Aorta (tissue), 5 donors: ENCODE measurements at regions not wholly inside any gene's neighbourhood (a gene's known extent, or its start where the extent isn't known, plus 50 kb on each side); places are given as distances from the start of the nearest gene placed in this dataset.

Source experiments
- ATAC-seq: fragments of 200-7000 bp; cut with Tn5 transposase; one replicate; pipeline ENCODE4 v1.9.1; 2022; ENCODE audit warnings: moderate library complexity; ENCODE audit not compliant: low FRiP score
- DNase-seq, 2 donors: peaks; one replicate each; pipeline ENCODE4 v3.0.0-alpha.2; 2020
- H3K27ac ChIP-seq, 2 donors: one replicate each; pipeline ENCODE4 v1.5.1; 2013; ENCODE audit warnings: low read length in 2 of 2, mild to moderate bottlenecking in 2 of 2, moderate library complexity in 2 of 2, control low read depth in 1 of 2, inconsistent platforms in 1 of 2, low read depth in 1 of 2
- H3K27me3 ChIP-seq, 2 donors: one replicate each; pipeline ENCODE4 v1.6.1; 2013; ENCODE audit warnings: control low read depth in 1 of 2, low read length in 1 of 2, mild to moderate bottlenecking in 1 of 2, moderate library complexity in 1 of 2; ENCODE audit not compliant: insufficient read depth in 2 of 2, control insufficient read depth in 1 of 2
- H3K36me3 ChIP-seq, 2 donors: one replicate each; pipeline ENCODE4 v1.6.1; 2013; ENCODE audit warnings: control low read depth in 1 of 2, low read length in 1 of 2, mild to moderate bottlenecking in 1 of 2; ENCODE audit not compliant: insufficient read depth in 2 of 2, control insufficient read depth in 1 of 2
- H3K4me1 ChIP-seq, 2 donors: one replicate each; pipeline ENCODE4 v1.6.1; 2013; ENCODE audit warnings: low read length in 2 of 2, control low read depth in 1 of 2, mild to moderate bottlenecking in 1 of 2, moderate library complexity in 1 of 2; ENCODE audit not compliant: insufficient read depth in 2 of 2, control insufficient read depth in 1 of 2
- H3K4me3 ChIP-seq, 2 donors: one replicate each; pipeline ENCODE4 v1.5.1; 2013; ENCODE audit warnings: low read length in 2 of 2, control low read depth in 1 of 2, mild to moderate bottlenecking in 1 of 2
- H3K9me3 ChIP-seq: one replicate; pipeline ENCODE4 v1.6.1; 2013; ENCODE audit warnings: mild to moderate bottlenecking, low read length; ENCODE audit not compliant: control insufficient read depth
- WGBS, 2 donors: extraction: QIAGEN DNeasy Blood & Tissue Kit; methylation state at CpG; one replicate each; pipeline ENCODE4 v1.1.7; 2013; 5-methylcytosine and 5-hydroxymethylcytosine counted together
- intact Hi-C, 2 donors: fragments of 100-400 bp; cut with DNase I; formaldehyde crosslinking; loops; one replicate each; pipeline versions ENCODE4 v1.14.2 to v1.15.0; 2022
- donor health status: healthy with polysubstance abuse.
- donor health status: Bipolar disorder and iron deficiency.
- donor health status: DM: no; HTN: no; CAD: no.
- donor health status: DM: no; HTN: no; CAD: no.
- donor health status: DM: yes; HTN: yes; CAD: no.

- ATAC-seq (no peak), DNase-seq (no peak)
- H3K4me1 ChIP-seq, result no peaks in the 10 kb centered on the region
- 97 to 98% methylated on average over 2 of the region's 2 CpGs for WGBS, 2 donors
- no peak overlapping the region for H3K4me3 ChIP-seq
- no peaks in the 10 kb centered on the region for H3K36me3 ChIP-seq
- H3K9me3 ChIP-seq, result no peaks in the 10 kb centered on the region
- intact Hi-C loops, result no loop called here
- H3K27me3 ChIP-seq, result no peaks in the 10 kb centered on the region
- no peak overlapping the region for H3K27ac ChIP-seq
Observed at GRCh38 chr2:134148172-134148571, 105.7 kb upstream of the MGAT5 start.

- H3K27me3 ChIP-seq, result no peaks in the 10 kb centered on the region
- no peaks in the 10 kb centered on the region for H3K36me3 ChIP-seq
- ATAC-seq (no peak), DNase-seq (no peak)
- no peak overlapping the region for H3K4me3 ChIP-seq
- WGBS, 2 donors, result 94 to 98% methylated on average over 6 of the region's 6 CpGs
- H3K9me3 ChIP-seq, result no peaks in the 10 kb centered on the region
- H3K4me1 ChIP-seq, result no peaks in the 10 kb centered on the region
- no peak overlapping the region for H3K27ac ChIP-seq
- intact Hi-C loops, result no loop called here
Observed at GRCh38 chr2:134148843-134149472, 104.9 kb upstream of the MGAT5 start.

GRCh38 chr2:134149904-134150303 lies 104.0 kb upstream of the MGAT5 start:
- no peak overlapping the region for H3K27ac ChIP-seq
- no peaks in the 10 kb centered on the region for H3K36me3 ChIP-seq
- no peak for DNase-seq
- 57 to 90% methylated on average over 1 of the region's 1 CpG for WGBS, 2 donors
- no peaks in the 10 kb centered on the region for H3K4me1 ChIP-seq
- H3K9me3 ChIP-seq, result no peaks in the 10 kb centered on the region
- intact Hi-C loops, result no loop called here
- no peak overlapping the region for H3K4me3 ChIP-seq
- ATAC-seq, result no peak
- no peaks in the 10 kb centered on the region for H3K27me3 ChIP-seq

- Histone ChIP-seq H3K4me1 (no peaks in the 10 kb centered on the region), H3K9me3 (no peaks in the 10 kb centered on the region), H3K4me3 (no peak overlapping the region), H3K27ac (no peak overlapping the region), H3K36me3 (no peaks in the 10 kb centered on the region), H3K27me3 (no peaks in the 10 kb centered on the region)
- no peak for ATAC-seq
- intact Hi-C loops, result no loop called here
- WGBS, 2 donors, result 95 to 100% methylated on average over 3 of the region's 3 CpGs
- DNase-seq, result no peak
Observed at GRCh38 chr2:134150760-134151159, 103.1 kb upstream of the MGAT5 start.

- ATAC-seq (no peak), DNase-seq (no peak)
- Histone ChIP-seq H3K36me3 (no peaks in the 10 kb centered on the region), H3K27me3 (no peaks in the 10 kb centered on the region), H3K27ac (no peak overlapping the region), H3K4me1 (no peaks in the 10 kb centered on the region), H3K4me3 (no peak overlapping the region), H3K9me3 (no peaks in the 10 kb centered on the region)
- intact Hi-C loops, result no loop called here
- WGBS, 2 donors, result 96 to 97% methylated on average over 22 to 23 of the region's 23 CpGs
Observed at GRCh38 chr2:134152045-134153010, 101.5 kb upstream of the MGAT5 start.

GRCh38 chr2:134153294-134153880 lies 100.5 kb upstream of the MGAT5 start:
- no peak for ATAC-seq
- H3K27me3 ChIP-seq, result no peaks in the 10 kb centered on the region
- intact Hi-C loops, result no loop called here
- H3K9me3 ChIP-seq, result no peaks in the 10 kb centered on the region
- H3K4me3 ChIP-seq, result no peak overlapping the region
- 86 to 87% methylated on average over 7 of the region's 7 CpGs for WGBS, 2 donors
- no peaks in the 10 kb centered on the region for H3K36me3 ChIP-seq
- H3K27ac ChIP-seq, result no peak overlapping the region
- no peak for DNase-seq
- H3K4me1 ChIP-seq, result no peaks in the 10 kb centered on the region

- H3K9me3 ChIP-seq, result no peaks in the 10 kb centered on the region
- no peaks in the 10 kb centered on the region for H3K4me1 ChIP-seq
- ATAC-seq (no peak), DNase-seq (no peak)
- H3K27me3 ChIP-seq, result no peaks in the 10 kb centered on the region
- no peak overlapping the region for H3K4me3 ChIP-seq
- 84 to 87% methylated on average over 7 of the region's 7 CpGs for WGBS, 2 donors
- no peak overlapping the region for H3K27ac ChIP-seq
- intact Hi-C loops, result no loop called here
- no peaks in the 10 kb centered on the region for H3K36me3 ChIP-seq
Observed at GRCh38 chr2:134154246-134154645, 99.6 kb upstream of the MGAT5 start.

GRCh38 chr2:134155134-134155533 lies 98.7 kb upstream of the MGAT5 start:
- no peaks in the 10 kb centered on the region for H3K27me3 ChIP-seq
- no peaks in the 10 kb centered on the region for H3K4me1 ChIP-seq
- DNase-seq, result no peak
- H3K36me3 ChIP-seq, result no peaks in the 10 kb centered on the region
- intact Hi-C loops, result no loop called here
- no peaks in the 10 kb centered on the region for H3K9me3 ChIP-seq
- H3K27ac ChIP-seq, result no peak overlapping the region
- WGBS, 2 donors, result 92% methylated on average over 4 of the region's 4 CpGs
- ATAC-seq, result no peak
- H3K4me3 ChIP-seq, result no peak overlapping the region
